ENCODE measurements at regions not wholly inside any gene's neighbourhood (a gene's known extent, or its start where the extent isn't known, plus 50 kb on each side); places are given as distances from the start of the nearest gene placed in this dataset.

GRCh38 chr2:136402281-136402680, 284.3 kb upstream of the CXCR4 start:
- Histone ChIP-seq H3K27ac (no peak overlapping the region), H3K4me1 (no peaks in the 10 kb centered on the region), H3K4me3 (no peak overlapping the region), H3K36me3 (no peaks in the 10 kb centered on the region), H3K27me3 (peaks cover 0 to 4% (median 0%) of the 10 kb centered on the region in 3 donors), H3K9me3 (no peaks in the 10 kb centered on the region)
- in situ Hi-C loops (cut with MboI; ENCODE audit: low sequenced_read_pairs in 4 of 4) = loop anchor here (25.0 kb wide), 1 partner anchor 1435 kb away; no protein-coding TSS in a partner anchor
- TF ChIP-seq CTCF (IDR thresholded peaks at IDR 0.05 in 4 of 5, conservative IDR thresholded peaks at IDR 0.05 in 1 of 5) (no peak), POLR2A (IDR thresholded peaks at IDR 0.05) (no peak)
- intact Hi-C loops (cut with DNase I; ENCODE audit: low total_unique reads) = no loop called here
- no peak for DNase-seq
- ATAC-seq = no peak

DNA sequence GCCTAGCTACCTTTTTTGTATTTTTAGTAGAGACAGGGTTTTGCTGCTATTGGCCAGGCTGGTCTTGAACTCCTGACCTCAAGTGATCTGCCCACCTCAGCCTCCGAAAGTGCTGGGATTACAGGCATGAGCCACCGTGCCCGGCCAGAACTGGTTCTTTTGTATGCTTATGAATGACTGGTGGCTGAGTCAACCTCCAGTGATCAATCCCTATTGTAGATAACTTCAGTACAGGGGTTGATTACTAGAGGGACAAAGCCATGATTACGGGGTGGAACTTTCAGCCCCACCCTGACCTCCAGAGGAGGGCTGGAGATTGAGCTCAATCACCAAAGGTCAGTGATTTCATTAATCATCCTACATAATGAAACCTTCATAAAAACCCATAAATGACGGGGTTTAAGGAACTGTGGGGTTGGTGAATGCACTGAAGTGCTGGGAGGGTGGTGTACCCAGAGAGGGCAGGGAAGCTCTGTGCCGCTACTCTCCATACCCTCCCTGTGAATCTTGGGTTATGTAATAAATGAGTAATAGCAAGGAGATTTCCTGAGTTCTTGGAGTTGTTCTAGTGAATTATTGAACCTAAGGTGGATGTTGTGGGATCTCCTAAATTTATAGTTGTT, 281.8 kb upstream of the CXCR4 start:
- no peak for ATAC-seq
- in situ Hi-C loops (cut with MboI; ENCODE audit: low sequenced_read_pairs in 4 of 4) = loop anchor here (25.0 kb wide), 1 partner anchor 1438 kb away; no protein-coding TSS in a partner anchor

DNA sequence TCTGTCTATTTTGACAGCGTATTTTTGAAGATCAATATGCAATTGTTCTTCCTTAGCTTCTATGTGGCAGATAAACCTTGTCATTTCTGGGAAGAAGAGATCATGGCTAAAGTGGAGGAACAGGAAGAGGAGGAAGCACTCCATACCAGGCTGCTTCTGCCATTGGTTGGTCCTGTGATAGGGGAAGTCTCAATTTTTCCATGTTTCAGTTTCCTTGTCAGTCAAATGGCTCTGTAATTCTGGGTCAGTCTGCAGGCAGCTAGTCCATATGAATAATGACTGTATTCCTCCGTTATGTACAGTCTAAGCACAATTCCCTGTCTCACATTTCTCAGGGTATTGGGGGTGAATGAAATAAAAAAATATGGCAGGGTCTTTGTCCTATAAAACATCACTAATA, 277.6 kb upstream of the CXCR4 start:
- H3K4me1 ChIP-seq = no peaks in the 10 kb centered on the region
- H3K9me3 ChIP-seq = no peaks in the 10 kb centered on the region
- in situ Hi-C loops (cut with MboI; ENCODE audit: low sequenced_read_pairs in 4 of 4) (no loop called here), intact Hi-C loops (cut with DNase I; ENCODE audit: low total_unique reads) (no loop called here)
- no peaks in the 10 kb centered on the region for H3K36me3 ChIP-seq
- no peaks in the 10 kb centered on the region for H3K27me3 ChIP-seq
- no peak overlapping the region for H3K27ac ChIP-seq
- ATAC-seq (no peak), DNase-seq (no peak)
- TF ChIP-seq POLR2A (IDR thresholded peaks at IDR 0.05) (no peak), CTCF (IDR thresholded peaks at IDR 0.05 in 4 of 5, conservative IDR thresholded peaks at IDR 0.05 in 1 of 5) (no peak)
- no peak overlapping the region for H3K4me3 ChIP-seq

More for the DNA sequence above, 281.8 kb upstream of the CXCR4 start:
- intact Hi-C loops (cut with DNase I; ENCODE audit: low total_unique reads) = no loop called here
- H3K4me3 ChIP-seq = no peak overlapping the region
- no peak for DNase-seq
- no peak for TF ChIP-seq CTCF (IDR thresholded peaks at IDR 0.05 in 4 of 5, conservative IDR thresholded peaks at IDR 0.05 in 1 of 5)
- TF ChIP-seq POLR2A (IDR thresholded peaks at IDR 0.05) = no peak
- H3K9me3 ChIP-seq = no peaks in the 10 kb centered on the region
- H3K27ac ChIP-seq = no peak overlapping the region
- H3K4me1 ChIP-seq = no peaks in the 10 kb centered on the region
- H3K27me3 ChIP-seq = no peaks in the 10 kb centered on the region
- no peaks in the 10 kb centered on the region for H3K36me3 ChIP-seq

GRCh38 chr2:136394136-136395060, 276.4 kb upstream of the CXCR4 start:
- H3K4me3 ChIP-seq = no peak overlapping the region
- DNase-seq = no peak
- no peaks in the 10 kb centered on the region for H3K27me3 ChIP-seq
- no peaks in the 10 kb centered on the region for H3K36me3 ChIP-seq
- H3K4me1 ChIP-seq = no peaks in the 10 kb centered on the region
- in situ Hi-C loops (cut with MboI; ENCODE audit: low sequenced_read_pairs in 4 of 4) = no loop called here
- ATAC-seq = no peak
- H3K27ac ChIP-seq = no peak overlapping the region
- intact Hi-C loops (cut with DNase I; ENCODE audit: low total_unique reads) = no loop called here
- no peak for TF ChIP-seq POLR2A (IDR thresholded peaks at IDR 0.05)
- TF ChIP-seq CTCF (IDR thresholded peaks at IDR 0.05 in 4 of 5, conservative IDR thresholded peaks at IDR 0.05 in 1 of 5) = no peak
- no peaks in the 10 kb centered on the region for H3K9me3 ChIP-seq
